ENCODE measurements at regions not wholly inside any gene's neighbourhood (a gene's known extent, or its start where the extent isn't known, plus 50 kb on each side); places are given as distances from the start of the nearest gene placed in this dataset.

GRCh38 chr7:28348636-28349035 lies 63.7 kb upstream of the CREB5 start:
- TF ChIP-seq CTCF (IDR thresholded peaks at IDR 0.05) = no peak
- no peak for TF ChIP-seq EP300 (IDR thresholded peaks at IDR 0.05)
